Hematopoietic multipotent progenitor cell treated with erythropoietin and hydrocortisone succinate and interleukin-3 and kit ligand, for 4 days (in vitro differentiated cells): ENCODE measurements at regions not wholly inside any gene's neighbourhood (a gene's known extent, or its start where the extent isn't known, plus 50 kb on each side); places are given as distances from the start of the nearest gene placed in this dataset.
"Not testable (repeated sequence)": the region's sequence is repeated elsewhere in the genome, so short reads cannot be mapped to it uniquely, and the experiment has no call there.

ENCODE experiments used
- DNase-seq: peaks from one replicate; pipeline ENCODE4 v3.0.0-alpha.2; 2015

- no peak for DNase-seq
Measured at GRCh38 chr2:142314164-142314563, 183.3 kb upstream of the LRP1B start.

- no peak for DNase-seq
Measured at GRCh38 chr2:142310530-142310929, 179.7 kb upstream of the LRP1B start.

- no peak for DNase-seq
Measured at GRCh38 chr2:142308744-142309143, 177.9 kb upstream of the LRP1B start.

GRCh38 chr2:142307616-142308115 is 176.8 kb upstream of the LRP1B start:
- DNase-seq = no peak

GRCh38 chr2:142307086-142307485 is 176.3 kb upstream of the LRP1B start:
- DNase-seq = no peak

- no peak for DNase-seq
Measured at GRCh38 chr2:142306131-142306530, 175.3 kb upstream of the LRP1B start.

- DNase-seq = peak; percentile 3
Measured at GRCh38 chr2:142300517-142300916, 169.7 kb upstream of the LRP1B start.

GRCh38 chr2:142299021-142299420 is 168.2 kb upstream of the LRP1B start:
- DNase-seq = no peak

- DNase-seq = no peak
Measured at GRCh38 chr2:142294225-142294624, 163.4 kb upstream of the LRP1B start.

- no peak for DNase-seq
Measured at GRCh38 chr2:142291969-142292368, 161.2 kb upstream of the LRP1B start.

- DNase-seq = no peak
Measured at GRCh38 chr2:142290931-142291330, 160.1 kb upstream of the LRP1B start.

- peak; percentile 39 for DNase-seq
Measured at GRCh38 chr2:142286618-142287017, 155.8 kb upstream of the LRP1B start.

- no peak for DNase-seq
Measured at GRCh38 chr2:142285480-142285879, 154.7 kb upstream of the LRP1B start.

GRCh38 chr2:142284336-142284735 is 153.5 kb upstream of the LRP1B start:
- DNase-seq = not testable (repeated sequence)

- DNase-seq = no peak
Measured at GRCh38 chr2:142280831-142281230, 150.0 kb upstream of the LRP1B start.

- DNase-seq = no peak
Measured at GRCh38 chr2:142270990-142271389, 140.2 kb upstream of the LRP1B start.

- DNase-seq = no peak
Measured at GRCh38 chr2:142270291-142270690, 139.5 kb upstream of the LRP1B start.

GRCh38 chr2:142259356-142259755 is 128.5 kb upstream of the LRP1B start:
- DNase-seq = no peak

GRCh38 chr2:142254031-142254430 is 123.2 kb upstream of the LRP1B start:
- peak; percentile 41 for DNase-seq

GRCh38 chr2:142241016-142241415 is 110.2 kb upstream of the LRP1B start:
- DNase-seq = no peak

- DNase-seq = no peak
Measured at GRCh38 chr2:142236181-142236580, 105.4 kb upstream of the LRP1B start.

- DNase-seq = no peak
Measured at GRCh38 chr2:142234741-142235140, 103.9 kb upstream of the LRP1B start.

- no peak for DNase-seq
Measured at GRCh38 chr2:142223309-142223708, 92.5 kb upstream of the LRP1B start.

GRCh38 chr2:142222715-142223114 is 91.9 kb upstream of the LRP1B start:
- DNase-seq = no peak

- peak; percentile 2 for DNase-seq
Measured at GRCh38 chr2:142220901-142221300, 90.1 kb upstream of the LRP1B start.

- no peak for DNase-seq
Measured at GRCh38 chr2:142220239-142220638, 89.4 kb upstream of the LRP1B start.
